Right kidney (tissue), 1 donor: ENCODE measurements at regions not wholly inside any gene's neighbourhood (a gene's known extent, or its start where the extent isn't known, plus 50 kb on each side); places are given as distances from the start of the nearest gene placed in this dataset.
"Not testable (repeated sequence)": the region's sequence is repeated elsewhere in the genome, so short reads cannot be mapped to it uniquely, and the experiment has no call there.

ENCODE experiments used
- DNase-seq: peaks from one replicate; pipeline ENCODE4 v3.0.0-alpha.2; 2016

GRCh38 chr2:193250389-193250788, 1055.7 kb upstream of the TMEFF2 start:
- no peak for DNase-seq

GRCh38 chr2:193240752-193241151, 1046.0 kb upstream of the TMEFF2 start:
- DNase-seq = no peak

GRCh38 chr2:193231634-193232033, 1036.9 kb upstream of the TMEFF2 start:
- no peak for DNase-seq

- DNase-seq = no peak
Observed at GRCh38 chr2:193228276-193228675, 1033.5 kb upstream of the TMEFF2 start.

GRCh38 chr2:193222454-193222853, 1027.7 kb upstream of the TMEFF2 start:
- no peak for DNase-seq

- no peak for DNase-seq
Observed at GRCh38 chr2:193219413-193219812, 1024.7 kb upstream of the TMEFF2 start.

GRCh38 chr2:193201583-193201982, 1006.9 kb upstream of the TMEFF2 start:
- DNase-seq = no peak

GRCh38 chr2:193199322-193199721, 1004.6 kb upstream of the TMEFF2 start:
- no peak for DNase-seq

- DNase-seq = no peak
Observed at GRCh38 chr2:193187816-193188215, 993.1 kb upstream of the TMEFF2 start.

GRCh38 chr2:193170981-193171380, 976.2 kb upstream of the TMEFF2 start:
- not testable (repeated sequence) for DNase-seq

- DNase-seq = no peak
Observed at GRCh38 chr2:193156480-193156879, 961.7 kb upstream of the TMEFF2 start.

- DNase-seq = no peak
Observed at GRCh38 chr2:193154076-193154475, 959.3 kb upstream of the TMEFF2 start.

GRCh38 chr2:193153576-193153975, 958.8 kb upstream of the TMEFF2 start:
- no peak for DNase-seq

GRCh38 chr2:193142467-193142866, 947.7 kb upstream of the TMEFF2 start:
- not testable (repeated sequence) for DNase-seq

GRCh38 chr2:193141998-193142397, 947.3 kb upstream of the TMEFF2 start:
- no peak for DNase-seq

GRCh38 chr2:193140895-193141294, 946.2 kb upstream of the TMEFF2 start:
- not testable (repeated sequence) for DNase-seq

- DNase-seq = no peak
Observed at GRCh38 chr2:193124815-193125214, 930.1 kb upstream of the TMEFF2 start.

GRCh38 chr2:193114827-193115226, 920.1 kb upstream of the TMEFF2 start:
- DNase-seq = no peak

- DNase-seq = no peak
Observed at GRCh38 chr2:193112986-193113385, 918.3 kb upstream of the TMEFF2 start.

- no peak for DNase-seq
Observed at GRCh38 chr2:193103064-193103463, 908.3 kb upstream of the TMEFF2 start.

- no peak for DNase-seq
Observed at GRCh38 chr2:193101591-193101990, 906.9 kb upstream of the TMEFF2 start.

- DNase-seq = no peak
Observed at GRCh38 chr2:193088026-193088425, 893.3 kb upstream of the TMEFF2 start.

- DNase-seq = no peak
Observed at GRCh38 chr2:193076995-193077394, 882.3 kb upstream of the TMEFF2 start.

GRCh38 chr2:193074933-193075332, 880.2 kb upstream of the TMEFF2 start:
- DNase-seq = no peak

- no peak for DNase-seq
Observed at GRCh38 chr2:193072647-193073046, 877.9 kb upstream of the TMEFF2 start.
